ENCODE measurements at regions not wholly inside any gene's neighbourhood (a gene's known extent, or its start where the extent isn't known, plus 50 kb on each side); places are given as distances from the start of the nearest gene placed in this dataset.

DNA sequence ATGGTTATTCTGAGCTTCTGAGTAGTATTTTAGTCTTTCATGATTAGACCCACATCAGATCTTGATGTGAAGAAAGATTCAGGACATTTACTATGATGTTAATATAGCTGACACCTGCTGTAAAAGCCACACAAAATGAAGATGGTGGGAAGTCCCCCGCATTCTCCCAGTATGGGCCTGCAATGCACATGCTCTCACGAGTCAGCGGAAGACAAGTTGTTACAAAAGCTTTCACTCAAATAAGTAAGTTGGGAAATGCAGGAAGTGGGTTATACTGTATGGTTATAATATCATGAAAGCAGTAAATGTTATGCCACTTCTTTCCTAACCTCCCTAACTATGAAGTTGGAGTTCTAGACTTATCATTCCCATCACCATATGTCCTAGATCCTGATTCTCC is 171.9 kb downstream of the KLF5 start:
- DNase-seq, result peak; percentile 65 to 75 (median 67)

DNA sequence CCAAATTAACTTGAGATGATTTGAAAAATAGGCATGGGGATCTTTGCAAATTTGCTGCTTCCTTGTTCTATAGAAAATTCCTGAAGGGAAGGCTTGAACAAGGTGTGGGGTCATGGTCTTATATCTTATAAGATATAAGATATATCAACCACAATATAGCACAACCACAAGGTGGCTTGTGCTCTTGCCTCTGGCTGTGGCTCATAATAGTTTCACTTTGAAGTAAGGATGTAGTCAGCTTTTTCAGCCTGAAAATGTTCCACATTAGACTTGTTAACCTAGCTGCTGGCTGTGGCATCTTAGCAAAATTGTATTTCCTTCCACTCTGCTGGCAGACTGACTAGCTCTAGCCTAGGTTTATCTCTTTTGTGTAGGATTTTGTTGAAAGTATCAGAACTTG is 169.7 kb downstream of the KLF5 start:
- peak in 2 of 3 donors; percentile 14 to 15 for DNase-seq

DNA sequence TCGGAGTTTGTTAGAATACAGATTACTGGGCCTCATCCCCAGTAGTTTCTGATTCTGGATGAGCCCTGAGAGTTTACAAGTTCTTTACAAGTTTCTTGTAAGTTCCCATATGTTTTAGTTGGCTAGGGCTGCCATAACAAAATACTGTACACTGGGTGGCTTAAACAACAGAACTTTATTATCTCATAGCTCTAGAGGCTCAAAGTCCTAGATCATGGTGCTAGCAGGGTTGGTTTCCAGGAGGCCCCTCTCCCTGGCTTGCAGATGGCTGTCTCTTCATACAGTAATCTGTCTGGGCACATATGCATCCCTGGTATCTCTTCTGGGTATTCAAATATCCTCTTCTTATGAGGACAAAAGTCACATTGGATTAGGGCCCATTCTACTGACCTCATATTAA is 167.2 kb downstream of the KLF5 start:
- DNase-seq, result no peak

DNA sequence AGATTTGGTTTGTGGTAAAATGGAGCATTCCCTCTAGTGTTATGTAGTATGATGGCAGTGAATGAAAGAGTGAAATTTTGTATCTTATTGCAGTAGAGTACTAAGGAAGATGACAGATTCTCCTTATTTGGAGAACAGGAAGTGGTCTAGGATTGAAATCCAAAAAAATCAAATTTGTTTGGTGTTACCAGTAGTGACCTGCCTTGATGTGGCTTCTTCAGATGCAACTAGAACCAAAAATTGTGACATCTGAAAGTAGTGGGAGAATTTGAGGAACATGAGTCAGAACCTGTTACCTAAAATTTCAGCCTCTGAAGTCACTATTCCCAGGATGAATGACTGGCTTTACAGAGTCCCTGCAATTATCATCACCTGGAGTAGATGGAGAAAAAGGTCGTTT is 165.9 kb downstream of the KLF5 start:
- DNase-seq, result peak; percentile 47 to 67 (median 65)

DNA sequence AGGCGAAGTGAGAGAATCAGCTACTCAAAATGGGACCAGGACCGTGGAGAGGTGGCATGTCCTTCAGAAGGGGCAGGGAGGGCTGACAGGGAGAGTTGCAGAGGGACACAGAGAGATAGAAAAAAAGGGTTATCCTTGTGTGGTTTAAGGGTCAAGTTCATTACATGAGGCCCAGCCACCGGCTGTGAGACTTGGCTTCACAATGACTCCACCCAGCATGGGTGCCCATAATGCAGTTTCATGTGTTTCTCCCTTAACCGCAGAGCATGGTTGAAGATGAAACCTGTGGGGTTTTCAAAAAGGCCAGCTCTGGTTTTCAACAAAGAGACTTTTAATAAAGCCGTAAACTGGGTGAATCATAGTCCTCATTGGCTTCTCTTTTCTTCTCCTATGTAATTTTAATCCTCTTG is 164.6 kb downstream of the KLF5 start:
- DNase-seq, result no peak

DNA sequence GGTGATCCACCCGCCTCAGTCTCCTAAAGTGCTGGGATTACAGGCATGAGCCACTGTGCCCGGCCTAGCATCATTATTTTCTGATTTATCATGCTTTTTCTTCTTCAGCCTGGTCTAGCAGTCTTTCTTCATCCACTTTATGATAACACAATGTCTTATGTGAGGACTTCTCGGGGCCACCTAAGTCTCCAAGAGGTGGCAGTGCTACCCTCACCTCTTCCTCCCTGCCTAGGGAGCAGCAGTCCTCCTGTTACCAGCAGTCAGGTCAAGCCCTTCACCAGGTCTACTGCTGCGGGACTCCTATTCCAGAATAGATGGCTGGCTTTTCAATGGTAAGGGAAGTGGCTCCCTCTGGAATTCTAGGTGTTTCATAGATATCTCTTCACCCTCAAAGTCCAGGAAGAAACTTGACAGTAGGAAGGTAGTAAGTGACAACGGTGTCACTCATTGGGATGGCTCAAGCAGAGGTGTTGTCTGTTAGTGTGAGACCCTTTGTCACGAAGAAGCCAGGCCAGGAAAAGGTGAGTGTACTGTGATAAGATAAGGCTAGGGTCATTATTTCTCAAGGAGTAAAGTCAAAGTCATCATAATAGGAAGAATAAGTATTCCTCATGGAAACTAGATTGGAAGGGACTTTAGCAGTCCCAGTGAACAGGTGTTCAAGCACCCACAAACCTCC is 164.0 kb downstream of the KLF5 start:
- no peak for DNase-seq

DNA sequence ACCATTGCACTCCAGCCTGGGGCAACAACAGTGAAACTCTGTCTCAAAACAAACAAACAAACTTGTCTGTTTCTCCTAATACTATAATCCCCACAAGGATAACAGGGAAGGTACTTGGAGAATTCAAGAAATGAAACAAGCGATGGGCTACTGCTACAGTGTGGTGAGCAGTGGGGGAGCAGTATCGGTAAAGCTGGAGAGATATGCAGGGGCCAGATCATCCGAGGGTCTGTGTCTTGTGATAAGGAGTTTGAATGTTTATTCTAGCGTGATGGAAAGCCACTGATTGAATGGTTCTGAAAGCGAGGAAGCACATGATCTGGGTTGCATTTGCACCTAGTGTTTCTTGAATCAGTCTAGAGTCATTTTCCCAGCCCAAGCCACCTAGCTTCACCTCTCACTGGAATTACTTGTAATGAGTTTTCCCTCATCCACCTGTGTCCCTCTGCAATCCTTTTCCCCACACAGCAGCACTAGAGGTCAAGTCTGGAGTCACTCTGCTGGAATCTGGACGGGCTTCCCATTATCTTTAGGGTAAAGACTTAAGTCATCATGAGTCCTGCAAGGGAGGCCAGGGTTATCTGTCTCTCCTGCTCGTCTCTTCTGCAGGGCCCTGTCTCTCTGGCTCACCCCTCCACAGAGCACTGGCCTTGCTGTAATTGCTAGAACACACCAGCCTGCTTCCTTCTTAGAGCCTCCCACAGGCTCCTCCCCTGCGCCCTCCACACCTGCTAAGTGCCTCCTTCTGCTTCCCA is 162.3 kb downstream of the KLF5 start:
- peak in 1 of 3 donors; percentile 7 for DNase-seq

DNA sequence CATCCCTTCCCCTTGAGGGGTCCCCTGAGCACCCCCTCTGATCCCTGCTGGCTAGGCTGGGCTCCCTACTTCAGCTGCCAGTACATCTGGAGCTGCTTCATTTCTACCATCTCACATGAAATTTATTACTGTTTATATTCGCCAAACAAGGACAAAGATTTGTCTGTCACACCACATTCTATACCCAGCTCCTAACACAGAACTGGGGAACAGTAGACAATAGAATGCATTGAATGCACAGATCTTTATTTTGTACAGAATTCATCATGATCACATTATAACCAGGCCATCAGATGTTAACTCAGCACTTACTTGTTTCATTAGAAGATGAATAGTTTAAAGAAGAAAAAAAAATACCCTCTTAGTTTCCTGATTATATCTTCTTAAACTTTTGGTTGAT is 159.4 kb downstream of the KLF5 start:
- no peak for DNase-seq

DNA sequence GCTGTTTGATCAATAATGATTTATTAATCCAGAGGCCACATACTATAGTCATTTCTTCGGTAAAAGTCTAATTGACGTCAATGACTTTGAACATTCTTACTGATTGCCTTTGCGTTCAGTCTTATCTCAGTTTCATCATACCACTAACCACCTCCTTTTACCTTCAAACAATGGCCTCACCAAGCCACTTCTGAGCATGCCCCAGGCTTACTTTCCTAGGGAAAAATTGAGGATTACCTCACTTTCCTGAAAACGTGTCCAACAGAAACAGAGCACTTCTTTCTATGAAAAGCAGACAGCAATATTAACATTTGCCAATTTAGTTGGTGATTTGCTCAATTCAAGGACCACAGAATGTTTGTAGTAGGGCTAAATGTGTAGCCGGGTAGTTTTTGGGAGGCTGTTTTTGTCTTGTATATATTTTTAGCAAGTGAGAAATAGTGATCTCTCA is 157.6 kb downstream of the KLF5 start:
- DNase-seq, result no peak

DNA sequence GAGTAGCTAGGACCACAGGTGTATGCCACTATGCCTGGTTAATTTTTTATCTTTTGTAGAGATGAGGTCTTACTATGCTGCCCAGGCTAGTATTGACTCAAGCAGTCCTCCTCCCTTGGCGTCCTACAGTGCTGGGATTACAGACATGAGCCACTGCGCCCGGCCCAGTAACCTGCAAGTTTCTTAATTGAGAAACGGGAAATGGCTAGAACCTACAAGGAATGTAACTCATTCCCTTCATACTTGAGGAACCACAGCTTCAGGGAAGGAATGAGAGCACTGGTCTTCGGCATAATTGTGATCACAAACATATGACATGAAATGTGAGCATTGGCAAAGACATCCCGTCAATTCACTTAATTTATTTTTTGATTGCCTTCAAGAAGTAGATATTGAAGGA is 157.0 kb downstream of the KLF5 start:
- no peak for DNase-seq

DNA sequence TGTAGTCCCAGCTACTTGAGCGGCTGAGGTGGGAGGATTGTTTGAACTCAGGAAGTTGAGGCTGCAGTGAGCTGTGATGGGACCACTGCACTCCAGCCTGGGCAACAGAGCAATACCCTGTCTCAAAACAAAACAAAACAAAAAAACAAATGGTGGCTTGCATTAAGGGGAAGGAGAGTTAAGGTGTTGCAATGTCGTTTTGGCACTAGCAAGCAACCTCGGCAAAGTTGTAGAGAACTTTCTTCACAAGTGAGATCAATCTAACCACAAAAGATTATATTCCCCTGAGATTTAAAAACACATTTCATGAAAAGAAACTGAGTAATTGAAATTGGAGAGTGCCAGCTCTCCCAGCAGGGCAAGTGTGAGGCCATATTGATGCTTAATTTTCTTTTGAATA is 153.7 kb downstream of the KLF5 start:
- DNase-seq, result no peak

DNA sequence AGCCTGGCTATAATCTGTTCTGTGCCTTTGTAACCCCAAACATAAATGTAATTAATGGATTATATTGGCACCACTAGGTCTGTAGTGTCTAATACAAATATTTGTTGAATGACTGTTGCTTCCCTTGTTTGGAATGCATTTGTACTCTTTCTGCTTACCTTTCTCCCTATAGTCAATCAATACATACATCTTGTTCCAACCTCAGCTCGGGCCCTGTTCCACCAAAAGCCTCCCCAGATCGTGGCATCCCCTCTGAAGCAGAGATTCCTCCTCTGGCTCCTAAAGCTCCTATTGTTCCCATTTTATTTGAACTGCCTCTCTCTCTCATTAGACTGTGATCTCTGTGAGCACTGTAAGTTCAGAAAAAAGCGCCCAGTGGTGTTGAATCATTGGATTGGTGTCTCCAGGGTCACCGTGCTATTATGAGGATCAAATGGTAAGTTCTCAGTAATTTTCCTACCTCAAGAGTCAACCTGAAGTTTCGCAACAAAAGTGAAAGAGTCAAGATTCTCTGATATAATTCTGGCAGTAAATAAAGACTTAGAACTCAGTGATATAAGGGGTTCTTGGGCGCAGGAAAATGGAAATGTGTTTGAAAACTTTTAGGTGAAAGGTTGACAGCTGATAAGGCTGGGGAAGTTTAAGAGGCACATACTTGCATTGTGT is 151.5 kb downstream of the KLF5 start:
- DNase-seq, result no peak

DNA sequence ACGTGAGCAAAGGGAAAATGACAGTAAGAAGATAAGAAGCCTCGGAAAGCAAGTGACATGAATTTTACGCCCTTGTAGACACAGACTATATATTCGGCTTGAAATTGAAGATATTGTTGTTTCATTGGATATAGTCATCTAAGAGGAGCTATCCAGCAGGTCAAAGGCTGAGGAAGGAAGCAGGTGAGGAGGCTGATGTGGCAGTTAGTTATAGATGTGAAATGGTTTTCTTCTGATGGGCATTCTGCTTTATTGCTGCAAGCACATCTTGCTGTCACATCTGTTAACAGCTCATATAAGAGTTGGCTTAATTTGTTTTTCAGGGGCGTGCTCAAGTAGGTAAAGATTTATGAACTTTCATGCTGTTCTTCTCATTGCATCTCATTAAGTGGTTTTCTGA is 146.1 kb downstream of the KLF5 start:
- DNase-seq, result no peak

DNA sequence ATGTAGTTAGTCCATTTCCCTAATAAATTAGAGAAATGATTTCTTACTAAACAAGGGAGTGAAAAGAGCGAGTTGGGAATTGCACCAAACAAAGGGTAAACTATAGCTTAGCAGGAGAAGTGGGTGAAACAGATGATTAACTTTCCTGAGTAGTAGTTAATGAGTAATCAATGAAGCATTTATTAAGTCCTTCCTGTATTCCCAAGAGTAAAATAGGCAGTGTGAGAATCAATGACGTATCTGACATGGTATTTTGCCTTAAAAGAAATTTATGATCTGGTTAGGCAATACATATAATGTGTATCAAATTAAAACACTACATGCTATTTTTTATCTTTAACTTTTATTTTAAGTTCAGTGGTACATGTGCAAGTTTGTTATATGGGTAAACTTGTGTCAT is 142.8 kb downstream of the KLF5 start:
- no peak for DNase-seq

DNA sequence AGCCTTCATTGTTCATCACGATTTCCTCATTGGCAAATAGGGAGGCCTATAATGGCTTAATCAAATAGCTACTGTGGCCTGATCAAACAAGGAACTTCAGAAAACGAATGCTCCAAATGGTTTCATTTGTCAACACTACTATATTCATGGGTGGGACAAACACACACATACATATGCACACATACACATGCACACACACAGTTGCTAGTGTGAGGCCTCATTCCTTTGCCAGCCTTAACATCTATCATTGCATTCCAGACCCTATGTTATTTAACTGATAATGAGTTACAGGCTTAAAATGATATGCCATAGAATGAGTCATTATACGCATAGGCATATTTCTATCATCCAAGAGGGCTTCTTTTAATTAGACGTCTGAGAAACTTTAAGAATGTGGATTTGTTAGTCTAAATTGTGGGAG is 140.2 kb downstream of the KLF5 start:
- no peak for DNase-seq

DNA sequence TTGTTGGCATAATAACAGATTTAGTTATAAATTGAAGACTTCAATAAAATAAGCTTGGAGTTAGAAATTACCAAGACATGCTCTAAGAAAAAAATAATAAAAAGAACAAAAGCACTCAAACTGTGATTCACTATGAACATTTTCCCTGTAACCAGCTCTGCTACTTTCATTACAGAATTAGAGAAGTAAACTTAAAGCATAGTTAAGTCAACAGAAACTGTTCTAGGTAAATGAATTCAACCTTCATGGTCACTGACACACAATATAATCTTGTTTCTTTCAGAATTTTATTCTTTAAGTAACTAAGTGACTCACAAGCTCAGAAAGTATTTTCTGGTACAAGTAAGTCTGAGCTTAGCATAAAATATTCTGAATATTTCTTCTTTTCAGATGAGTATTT is 136.3 kb downstream of the KLF5 start:
- no peak for DNase-seq

DNA sequence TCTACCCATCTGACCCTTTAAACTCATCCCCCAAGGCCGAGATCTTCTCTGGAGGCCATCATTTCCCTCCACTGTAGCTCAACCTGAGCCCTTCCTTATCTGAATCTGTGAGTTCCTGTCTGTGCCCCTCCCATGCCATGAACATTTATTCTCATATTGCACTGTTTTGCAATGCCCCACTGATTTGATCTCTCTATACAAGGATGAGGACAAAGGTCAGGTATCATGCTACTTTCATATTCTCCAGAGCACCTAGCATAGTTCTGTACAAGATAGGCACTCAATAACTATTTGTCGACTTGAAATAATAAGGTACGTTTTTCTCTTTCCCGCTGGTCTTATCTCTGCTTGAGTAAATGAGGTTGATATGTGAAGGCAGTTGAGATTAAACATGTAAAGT is 135.5 kb downstream of the KLF5 start:
- DNase-seq, result no peak

DNA sequence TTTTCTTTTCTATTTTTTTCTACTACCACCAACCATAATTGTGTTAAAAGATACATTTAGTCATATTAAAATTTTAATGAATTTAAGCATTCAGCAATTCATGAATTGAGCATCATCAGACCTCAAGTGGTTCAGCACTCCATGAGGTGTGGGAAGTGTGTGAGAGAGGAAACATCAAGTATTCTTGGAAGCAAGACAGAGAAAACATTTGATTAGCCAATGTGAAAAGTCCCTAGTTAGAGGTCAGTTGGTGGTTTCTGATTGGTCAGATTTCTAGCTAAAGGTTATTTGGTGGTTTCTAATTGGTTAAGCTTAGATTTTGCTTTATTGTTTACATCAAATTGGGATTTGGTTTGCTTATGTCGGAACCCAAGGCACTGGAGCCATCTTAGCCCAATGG is 134.7 kb downstream of the KLF5 start:
- DNase-seq, result no peak

DNA sequence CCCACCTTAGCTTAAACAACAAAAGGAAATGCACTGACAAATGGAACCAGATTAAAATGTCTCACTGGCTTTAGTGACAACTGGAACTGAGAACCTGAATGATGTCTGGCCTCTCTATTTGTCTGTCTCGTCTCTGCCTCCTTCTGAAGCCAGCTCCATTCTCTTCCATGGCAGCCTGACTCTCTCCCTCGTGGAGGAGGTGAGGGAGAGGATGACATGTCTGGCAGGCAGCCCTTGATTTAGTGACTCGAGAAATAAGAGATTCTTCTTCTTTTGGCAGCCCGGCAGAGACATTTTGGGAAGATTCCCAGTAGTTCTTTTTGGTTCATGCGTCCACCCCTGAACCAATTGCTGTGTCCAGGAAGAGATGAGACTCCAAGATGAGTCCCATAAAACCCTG is 131.7 kb downstream of the KLF5 start:
- no peak for DNase-seq

DNA sequence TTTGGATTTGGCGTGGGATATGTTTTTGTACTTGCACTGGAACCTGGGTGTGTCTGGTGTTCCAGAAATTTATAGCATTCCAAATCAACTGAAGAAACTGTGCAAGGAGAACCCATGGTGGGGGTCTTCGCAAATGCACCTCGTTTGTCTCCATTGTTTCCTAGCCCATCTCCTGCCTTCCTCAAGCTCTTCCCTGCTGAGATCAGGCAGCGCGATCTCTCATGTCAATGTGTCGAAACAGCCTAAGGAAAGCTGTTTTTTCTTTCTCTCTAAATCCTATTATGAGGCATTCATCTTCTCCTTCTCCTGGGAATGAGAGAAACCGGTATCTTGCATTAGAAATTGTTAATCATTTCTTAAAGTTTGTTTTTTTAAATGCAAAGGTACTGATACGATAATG is 131.0 kb downstream of the KLF5 start:
- DNase-seq, result no peak

DNA sequence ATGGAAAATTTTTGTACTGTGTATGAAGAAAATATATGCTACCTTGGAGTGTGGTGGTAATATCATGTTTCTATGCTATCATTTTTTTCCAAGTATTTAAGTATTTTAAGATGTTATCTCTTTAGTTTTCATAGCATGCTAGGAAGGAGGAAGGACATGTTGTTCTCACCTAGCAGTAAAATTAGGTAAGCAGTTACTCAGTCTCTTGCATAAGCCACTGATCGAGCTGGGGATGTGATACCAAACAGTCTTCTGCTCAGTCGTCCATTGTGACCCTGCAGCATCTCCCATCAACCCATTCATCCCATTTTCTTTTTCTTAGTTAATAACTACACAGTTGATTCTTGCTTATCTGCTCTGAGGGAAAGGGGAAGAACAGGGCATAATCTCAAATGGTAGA is 130.6 kb downstream of the KLF5 start:
- DNase-seq, result no peak

DNA sequence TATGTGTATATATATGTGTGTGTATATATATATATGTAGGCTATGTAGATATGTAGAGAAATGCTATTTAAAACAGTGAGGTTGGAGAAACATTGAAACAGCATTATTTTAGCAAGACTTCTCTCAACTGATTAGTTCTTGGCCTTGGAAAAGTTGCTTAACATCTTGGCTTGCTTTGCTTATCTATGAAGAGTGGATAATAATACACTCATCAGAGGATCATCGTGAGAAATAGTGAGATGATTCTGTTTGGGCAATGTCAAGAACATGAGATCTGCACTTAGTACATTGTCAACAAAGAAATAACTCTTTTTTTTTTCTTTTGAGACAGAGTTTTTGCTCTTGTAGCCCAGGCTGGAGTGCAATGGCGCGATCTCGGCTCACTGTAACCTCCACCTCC is 128.3 kb downstream of the KLF5 start:
- no peak for DNase-seq

DNA sequence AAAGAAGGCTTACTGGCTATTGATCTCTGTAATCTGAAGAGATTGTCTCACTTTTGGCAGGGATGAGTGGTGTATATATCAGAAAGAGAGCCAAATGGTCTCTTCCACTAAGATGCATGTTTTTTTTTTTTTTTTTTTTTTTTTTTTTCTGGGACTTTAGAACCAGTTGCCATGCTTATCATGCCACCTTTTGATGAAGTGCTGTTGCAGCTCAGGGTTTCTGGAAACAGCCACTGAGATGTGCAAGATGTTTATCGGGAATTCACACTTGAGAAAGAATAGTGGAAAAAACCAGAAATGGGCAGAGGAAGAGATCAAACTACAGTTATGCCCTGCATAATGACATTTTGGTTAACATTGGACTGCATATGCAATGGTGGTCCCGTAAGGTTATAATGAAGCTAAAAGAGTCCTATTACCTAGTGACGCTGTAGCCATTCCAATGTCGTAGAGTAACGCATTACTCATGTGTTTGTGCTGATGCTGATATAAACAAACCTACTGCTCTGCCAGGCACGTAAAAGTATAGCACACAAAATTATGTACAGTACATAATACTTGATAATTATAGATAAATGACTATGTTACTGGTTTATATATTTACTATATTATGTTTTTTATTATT is 121.0 kb downstream of the KLF5 start:
- DNase-seq, result no peak

Data from suppressor macrophage treated with lipopolysaccharide for 1 hour (primary cell).